B cell (primary cell): ENCODE measurements at regions not wholly inside any gene's neighbourhood (a gene's known extent, or its start where the extent isn't known, plus 50 kb on each side); places are given as distances from the start of the nearest gene placed in this dataset.

Source experiments
- EZH2 ChIP-seq: IDR thresholded peaks from 2 replicates; pipeline ENCODE4 v1.6.1; 2012; ENCODE audit warnings: borderline replicate concordance, low read depth, mild to moderate bottlenecking, moderate library complexity, low read length; ENCODE audit not compliant: insufficient read depth, poor library complexity, severe bottlenecking
- TF ChIP-seq, protein P1 (sequence below): fragments of 200-600 bp; IDR thresholded peaks from one replicate; pipeline ENCODE4 v1.8.0; 2022; ENCODE audit warnings: antibody characterized with exemption, mild to moderate bottlenecking

DNA sequence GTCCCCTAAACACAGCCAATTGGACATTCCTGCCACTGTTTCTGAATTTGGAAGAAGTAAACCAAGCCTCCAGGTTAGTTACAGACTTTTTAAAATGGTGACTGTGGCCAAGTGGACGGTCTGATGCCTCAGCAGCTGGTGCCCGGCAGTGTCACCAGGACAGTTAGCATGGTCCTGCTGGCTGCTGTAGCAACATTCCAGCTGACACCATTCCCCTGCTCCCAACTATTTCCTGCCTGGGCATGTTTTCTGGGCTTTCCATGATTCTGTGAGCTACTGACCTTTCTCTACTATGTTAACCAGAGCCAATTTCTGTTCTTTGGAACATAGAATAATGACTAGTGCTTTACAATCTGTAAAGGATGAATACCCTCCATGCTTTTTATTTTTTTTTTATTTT is 95.0 kb downstream of the TLR5 start:
- TF ChIP-seq EZH2: no peak
- TF ChIP-seq, protein P1, sequence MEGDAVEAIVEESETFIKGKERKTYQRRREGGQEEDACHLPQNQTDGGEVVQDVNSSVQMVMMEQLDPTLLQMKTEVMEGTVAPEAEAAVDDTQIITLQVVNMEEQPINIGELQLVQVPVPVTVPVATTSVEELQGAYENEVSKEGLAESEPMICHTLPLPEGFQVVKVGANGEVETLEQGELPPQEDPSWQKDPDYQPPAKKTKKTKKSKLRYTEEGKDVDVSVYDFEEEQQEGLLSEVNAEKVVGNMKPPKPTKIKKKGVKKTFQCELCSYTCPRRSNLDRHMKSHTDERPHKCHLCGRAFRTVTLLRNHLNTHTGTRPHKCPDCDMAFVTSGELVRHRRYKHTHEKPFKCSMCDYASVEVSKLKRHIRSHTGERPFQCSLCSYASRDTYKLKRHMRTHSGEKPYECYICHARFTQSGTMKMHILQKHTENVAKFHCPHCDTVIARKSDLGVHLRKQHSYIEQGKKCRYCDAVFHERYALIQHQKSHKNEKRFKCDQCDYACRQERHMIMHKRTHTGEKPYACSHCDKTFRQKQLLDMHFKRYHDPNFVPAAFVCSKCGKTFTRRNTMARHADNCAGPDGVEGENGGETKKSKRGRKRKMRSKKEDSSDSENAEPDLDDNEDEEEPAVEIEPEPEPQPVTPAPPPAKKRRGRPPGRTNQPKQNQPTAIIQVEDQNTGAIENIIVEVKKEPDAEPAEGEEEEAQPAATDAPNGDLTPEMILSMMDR: no peak
